GM21528 (cell line): ENCODE measurements at regions not wholly inside any gene's neighbourhood (a gene's known extent, or its start where the extent isn't known, plus 50 kb on each side); places are given as distances from the start of the nearest gene placed in this dataset.
"Not testable (repeated sequence)": the region's sequence is repeated elsewhere in the genome, so short reads cannot be mapped to it uniquely, and the experiment has no call there.

Source experiments
- ATAC-seq: cut with Tn5 transposase; IDR thresholded peaks from one replicate; pipeline ENCODE4 v1.9.1; 2021; ENCODE audit warnings: mild to moderate bottlenecking, moderate library complexity; ENCODE audit not compliant: unreplicated experiment, low FRiP score

GRCh38 chr5:118434522-118434921 is 553.8 kb downstream of the DTWD2 start:
- no peak for ATAC-seq

GRCh38 chr5:118430076-118430475 is 558.3 kb downstream of the DTWD2 start:
- no peak for ATAC-seq

GRCh38 chr5:118407958-118408357 is 580.4 kb downstream of the DTWD2 start:
- no peak for ATAC-seq

GRCh38 chr5:118405650-118406061 is 582.7 kb downstream of the DTWD2 start:
- no peak for ATAC-seq

GRCh38 chr5:118397236-118397635 is 591.1 kb downstream of the DTWD2 start:
- no peak for ATAC-seq

GRCh38 chr5:118392491-118392890 is 595.9 kb downstream of the DTWD2 start:
- ATAC-seq: no peak

GRCh38 chr5:118382931-118383330 is 605.4 kb downstream of the DTWD2 start:
- not testable (repeated sequence) for ATAC-seq

GRCh38 chr5:118379470-118379869 is 608.9 kb downstream of the DTWD2 start:
- ATAC-seq: no peak

- no peak for ATAC-seq
These were observed 609.4 kb downstream of the DTWD2 start for GRCh38 chr5:118378959-118379358.

- no peak for ATAC-seq
These were observed 610.9 kb downstream of the DTWD2 start for GRCh38 chr5:118377420-118377819.

- no peak for ATAC-seq
These were observed 616.1 kb downstream of the DTWD2 start for GRCh38 chr5:118371973-118372831.

GRCh38 chr5:118366429-118366828 is 621.9 kb downstream of the DTWD2 start:
- no peak for ATAC-seq

- ATAC-seq: no peak
These were observed 622.6 kb downstream of the DTWD2 start for GRCh38 chr5:118365718-118366117.

- no peak for ATAC-seq
These were observed 633.5 kb downstream of the DTWD2 start for GRCh38 chr5:118354797-118355196.

- ATAC-seq: no peak
These were observed 634.4 kb downstream of the DTWD2 start for GRCh38 chr5:118353970-118354369.

GRCh38 chr5:118336468-118336867 is 651.9 kb downstream of the DTWD2 start:
- ATAC-seq: no peak

GRCh38 chr5:118327389-118327788 is 661.0 kb downstream of the DTWD2 start:
- ATAC-seq: no peak

GRCh38 chr5:118326481-118327045 is 661.8 kb downstream of the DTWD2 start:
- ATAC-seq: no peak

- no peak for ATAC-seq
These were observed 662.4 kb downstream of the DTWD2 start for GRCh38 chr5:118325931-118326330.

GRCh38 chr5:118323723-118324122 is 664.6 kb downstream of the DTWD2 start:
- ATAC-seq: not testable (repeated sequence)

GRCh38 chr5:118321081-118321480 is 667.3 kb downstream of the DTWD2 start:
- ATAC-seq: no peak

GRCh38 chr5:118320121-118320520 is 668.2 kb downstream of the DTWD2 start:
- ATAC-seq: no peak
